HG03439 (cell line): ENCODE measurements at regions not wholly inside any gene's neighbourhood (a gene's known extent, or its start where the extent isn't known, plus 50 kb on each side); places are given as distances from the start of the nearest gene placed in this dataset.

Experiments
- ATAC-seq: cut with Tn5 transposase; IDR thresholded peaks from one replicate; pipeline ENCODE4 v1.9.1; 2021; ENCODE audit warnings: mild to moderate bottlenecking, moderate library complexity; ENCODE audit not compliant: unreplicated experiment

GRCh38 chr2:8046849-8047248 lies 635.0 kb upstream of the ID2 start:
- no peak for ATAC-seq

GRCh38 chr2:8049176-8049575 lies 632.7 kb upstream of the ID2 start:
- ATAC-seq = no peak

GRCh38 chr2:8049851-8050571 lies 631.8 kb upstream of the ID2 start:
- ATAC-seq = peak; percentile 97

- no peak for ATAC-seq
Measured at GRCh38 chr2:8053216-8053615, 628.6 kb upstream of the ID2 start.

GRCh38 chr2:8054070-8054469 lies 627.8 kb upstream of the ID2 start:
- no peak for ATAC-seq

- ATAC-seq = no peak
Measured at GRCh38 chr2:8058652-8059051, 623.2 kb upstream of the ID2 start.

- ATAC-seq = no peak
Measured at GRCh38 chr2:8059255-8059654, 622.6 kb upstream of the ID2 start.

- ATAC-seq = no peak
Measured at GRCh38 chr2:8059794-8060193, 622.1 kb upstream of the ID2 start.

- no peak for ATAC-seq
Measured at GRCh38 chr2:8061219-8061618, 620.6 kb upstream of the ID2 start.

GRCh38 chr2:8064603-8065002 lies 617.3 kb upstream of the ID2 start:
- no peak for ATAC-seq

GRCh38 chr2:8065191-8065590 lies 616.7 kb upstream of the ID2 start:
- ATAC-seq = no peak

- ATAC-seq = no peak
Measured at GRCh38 chr2:8067784-8068336, 614.0 kb upstream of the ID2 start.

GRCh38 chr2:8072907-8073306 lies 608.9 kb upstream of the ID2 start:
- ATAC-seq = no peak

GRCh38 chr2:8073916-8074315 lies 607.9 kb upstream of the ID2 start:
- no peak for ATAC-seq

GRCh38 chr2:8076448-8077342 lies 605.2 kb upstream of the ID2 start:
- no peak for ATAC-seq

GRCh38 chr2:8078705-8079104 lies 603.2 kb upstream of the ID2 start:
- no peak for ATAC-seq

GRCh38 chr2:8080063-8080462 lies 601.8 kb upstream of the ID2 start:
- no peak for ATAC-seq

- no peak for ATAC-seq
Measured at GRCh38 chr2:8081130-8081529, 600.7 kb upstream of the ID2 start.

- ATAC-seq = no peak
Measured at GRCh38 chr2:8082840-8083239, 599.0 kb upstream of the ID2 start.

- ATAC-seq = no peak
Measured at GRCh38 chr2:8086357-8086756, 595.5 kb upstream of the ID2 start.

- ATAC-seq = no peak
Measured at GRCh38 chr2:8086796-8087479, 594.9 kb upstream of the ID2 start.
